ENCODE measurements at regions not wholly inside any gene's neighbourhood (a gene's known extent, or its start where the extent isn't known, plus 50 kb on each side); places are given as distances from the start of the nearest gene placed in this dataset.
"Not testable (repeated sequence)": the region's sequence is repeated elsewhere in the genome, so short reads cannot be mapped to it uniquely, and the experiment has no call there.

- DNase-seq (ENCODE audit: low spot score), result no peak
Measured at GRCh38 chr11:81887671-81888070, 846.0 kb downstream of the FAM181B start.

GRCh38 chr11:81886406-81887075 is 847.1 kb downstream of the FAM181B start:
- DNase-seq (ENCODE audit: low spot score), result no peak

GRCh38 chr11:81874635-81875034 is 859.0 kb downstream of the FAM181B start:
- no peak for DNase-seq (ENCODE audit: low spot score)

- no peak for DNase-seq (ENCODE audit: low spot score)
Measured at GRCh38 chr11:81870815-81871214, 862.8 kb downstream of the FAM181B start.

GRCh38 chr11:81870066-81870412 is 863.6 kb downstream of the FAM181B start:
- no peak for DNase-seq (ENCODE audit: low spot score)

GRCh38 chr11:81869351-81870065 is 864.2 kb downstream of the FAM181B start:
- peak; percentile 36 for DNase-seq (ENCODE audit: low spot score)

GRCh38 chr11:81866896-81867295 is 866.8 kb downstream of the FAM181B start:
- DNase-seq (ENCODE audit: low spot score), result no peak

GRCh38 chr11:81857386-81857785 is 876.3 kb downstream of the FAM181B start:
- DNase-seq (ENCODE audit: low spot score), result no peak

- no peak for DNase-seq (ENCODE audit: low spot score)
Measured at GRCh38 chr11:81853791-81854190, 879.9 kb downstream of the FAM181B start.

- DNase-seq (ENCODE audit: low spot score), result no peak
Measured at GRCh38 chr11:81852896-81853295, 880.8 kb downstream of the FAM181B start.

- DNase-seq (ENCODE audit: low spot score), result no peak
Measured at GRCh38 chr11:81840380-81840779, 893.3 kb downstream of the FAM181B start.

GRCh38 chr11:81839976-81840375 is 893.7 kb downstream of the FAM181B start:
- DNase-seq (ENCODE audit: low spot score), result no peak

- DNase-seq (ENCODE audit: low spot score), result no peak
Measured at GRCh38 chr11:81839016-81839415, 894.6 kb downstream of the FAM181B start.

- DNase-seq (ENCODE audit: low spot score), result no peak
Measured at GRCh38 chr11:81829976-81830375, 903.7 kb downstream of the FAM181B start.

GRCh38 chr11:81825346-81825745 is 908.3 kb downstream of the FAM181B start:
- no peak for DNase-seq (ENCODE audit: low spot score)

GRCh38 chr11:81819462-81819861 is 914.2 kb downstream of the FAM181B start:
- no peak for DNase-seq (ENCODE audit: low spot score)

GRCh38 chr11:81804858-81805257 is 928.8 kb downstream of the FAM181B start:
- no peak for DNase-seq (ENCODE audit: low spot score)

GRCh38 chr11:81802591-81802990 is 931.1 kb downstream of the FAM181B start:
- no peak for DNase-seq (ENCODE audit: low spot score)

GRCh38 chr11:81792416-81792815 is 941.2 kb downstream of the FAM181B start:
- DNase-seq (ENCODE audit: low spot score), result no peak

GRCh38 chr11:81787584-81788049 is 946.0 kb downstream of the FAM181B start:
- no peak for DNase-seq (ENCODE audit: low spot score)

- no peak for DNase-seq (ENCODE audit: low spot score)
Measured at GRCh38 chr11:81772166-81772565, 961.5 kb downstream of the FAM181B start.

- DNase-seq (ENCODE audit: low spot score), result not testable (repeated sequence)
Measured at GRCh38 chr11:81769906-81770305, 963.8 kb downstream of the FAM181B start.

GRCh38 chr11:81756864-81757595 is 976.6 kb downstream of the FAM181B start:
- DNase-seq (ENCODE audit: low spot score), result no peak

Measured in germinal center (tissue), 1 donor.